GM12878 (cell line): ENCODE measurements at regions not wholly inside any gene's neighbourhood (a gene's known extent, or its start where the extent isn't known, plus 50 kb on each side); places are given as distances from the start of the nearest gene placed in this dataset.

Source experiments
- BCL11A ChIP-seq: IDR thresholded peaks from 2 replicates; pipeline ENCODE4 v1.6.1; 2011; ENCODE audit warnings: low read depth, low read length
- ETV6 ChIP-seq, 2 experiments: fragments of 450-650 bp in 1 of 2; IDR thresholded peaks in 1 of 2; conservative IDR thresholded peaks in 1 of 2; 2 replicates each; pipeline ENCODE4 v1.6.1; 2014; ENCODE audit warnings: antibody characterized with exemption in 1 of 2, borderline replicate concordance in 1 of 2, low read depth in 1 of 2, mild to moderate bottlenecking in 1 of 2, moderate library complexity in 1 of 2
- EZH2 ChIP-seq: IDR thresholded peaks from 2 replicates; pipeline ENCODE4 v1.6.1; 2012; ENCODE audit warnings: low read depth, mild to moderate bottlenecking, control low read depth, inconsistent platforms, low read length, borderline replicate concordance; ENCODE audit not compliant: control insufficient read depth
- HDAC2 ChIP-seq: fragments of 200-600 bp; sonication (generic); IDR thresholded peaks from 2 replicates; pipeline ENCODE4 v1.6.1; 2017
- MTA3 ChIP-seq: IDR thresholded peaks from 2 replicates; pipeline ENCODE4 v1.6.1; 2012; ENCODE audit warnings: low read length, inconsistent platforms, borderline replicate concordance
- PML ChIP-seq: IDR thresholded peaks from 2 replicates; pipeline ENCODE4 v1.6.1; 2012; ENCODE audit warnings: low read length, inconsistent platforms
- POLR2AphosphoS5 ChIP-seq: IDR thresholded peaks from 2 replicates; pipeline ENCODE4 v1.6.1; 2011; ENCODE audit warnings: mild to moderate bottlenecking, low read length, inconsistent platforms
- RCOR1 ChIP-seq: conservative IDR thresholded peaks from 2 replicates; pipeline ENCODE4 v1.6.1; 2012; ENCODE audit warnings: low read depth, low read length, improper control_type of control experiment
- SIN3A ChIP-seq: IDR thresholded peaks from 2 replicates; pipeline ENCODE4 v1.6.1; 2012; ENCODE audit warnings: low read depth, low read length, improper control_type of control experiment
- SMARCA5 ChIP-seq: fragments of 450-650 bp; IDR thresholded peaks from 2 replicates; pipeline ENCODE4 v1.6.1; 2017; ENCODE audit warnings: mild to moderate bottlenecking
- SREBF1 ChIP-seq: IDR thresholded peaks from 2 replicates; pipeline ENCODE4 v1.6.1; 2012; ENCODE audit warnings: mild to moderate bottlenecking, low read length
- STAT1 ChIP-seq: fragments of 450-650 bp; conservative IDR thresholded peaks from 2 replicates; pipeline ENCODE4 v1.6.1; 2014; ENCODE audit warnings: antibody characterized with exemption, mild to moderate bottlenecking
- SUPT20H ChIP-seq: IDR thresholded peaks from 2 replicates; pipeline ENCODE4 v1.6.1; 2011; ENCODE audit warnings: low read depth, mild to moderate bottlenecking, low read length, moderate library complexity, borderline replicate concordance; ENCODE audit not compliant: control insufficient read depth
- TAF1 ChIP-seq: IDR thresholded peaks from 2 replicates; pipeline ENCODE4 v1.6.1; 2011; ENCODE audit warnings: mild to moderate bottlenecking, low read depth, low read length, borderline replicate concordance
- TCF3 ChIP-seq: IDR thresholded peaks from 2 replicates; pipeline ENCODE4 v1.6.1; 2012; ENCODE audit warnings: low read depth, mild to moderate bottlenecking, low read length, borderline replicate concordance; ENCODE audit not compliant: insufficient read depth
- TCF7 ChIP-seq: IDR thresholded peaks from 2 replicates; pipeline ENCODE4 v1.6.1; 2014; ENCODE audit warnings: antibody characterized with exemption, borderline replicate concordance
- YBX1 ChIP-seq: fragments of 450-650 bp; IDR thresholded peaks from 2 replicates; pipeline ENCODE4 v1.6.1; 2016; ENCODE audit warnings: antibody characterized with exemption
- ZSCAN29 ChIP-seq: fragments of 450-650 bp; IDR thresholded peaks from 2 replicates; pipeline ENCODE4 v1.6.1; 2017; ENCODE audit warnings: mild to moderate bottlenecking, moderate library complexity
- TF ChIP-seq, protein P1 (sequence below): fragments of 150-350 bp; IDR thresholded peaks from 2 replicates; pipeline ENCODE4 v1.6.1; 2014; ENCODE audit warnings: mild to moderate bottlenecking, low read depth, low read length
- TF ChIP-seq, protein P2 (sequence below): IDR thresholded peaks from 2 replicates; pipeline ENCODE4 v1.6.1; 2011; ENCODE audit warnings: mild to moderate bottlenecking, low read depth, low read length, moderate library complexity; ENCODE audit not compliant: insufficient replicate concordance
- TF ChIP-seq, protein P3 (sequence below): fragments of 450-650 bp; conservative IDR thresholded peaks from 2 replicates; pipeline ENCODE4 v1.6.1; 2017; ENCODE audit warnings: mild to moderate bottlenecking, moderate library complexity
- TF ChIP-seq, protein P4 (sequence below): fragments of 450-650 bp; IDR thresholded peaks from 2 replicates; pipeline ENCODE4 v1.6.1; 2017; ENCODE audit warnings: mild to moderate bottlenecking
- TF ChIP-seq, protein P5 (sequence below): IDR thresholded peaks from 2 replicates; pipeline ENCODE4 v1.6.1; 2011; ENCODE audit warnings: low read depth, mild to moderate bottlenecking, low read length, moderate library complexity, borderline replicate concordance; ENCODE audit errors: extremely low read depth

DNA sequence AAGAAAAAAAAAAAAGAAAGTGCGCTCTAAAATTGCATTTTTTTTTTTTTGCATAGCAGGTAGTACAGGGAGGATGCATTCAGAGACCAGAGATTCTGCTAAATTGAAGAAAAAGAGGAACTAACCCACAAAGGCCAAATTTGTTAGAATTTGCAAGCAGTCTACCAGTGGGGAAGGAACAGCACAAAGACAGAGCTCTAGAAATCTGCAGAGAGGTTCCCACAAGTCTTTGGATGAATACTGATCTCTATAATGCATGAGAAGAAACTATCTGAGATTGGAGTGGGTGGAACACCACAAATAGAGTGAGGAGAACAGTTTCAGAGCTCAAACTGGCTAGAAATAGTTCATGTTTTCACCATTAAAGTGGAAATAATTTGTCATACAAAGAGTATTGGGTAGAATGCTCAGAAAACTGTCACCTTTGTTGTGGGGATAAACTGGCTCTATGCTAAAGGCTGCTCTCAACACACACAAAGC is 79.6 kb upstream of the AHI1 start (continued):
- TF ChIP-seq, protein P1, sequence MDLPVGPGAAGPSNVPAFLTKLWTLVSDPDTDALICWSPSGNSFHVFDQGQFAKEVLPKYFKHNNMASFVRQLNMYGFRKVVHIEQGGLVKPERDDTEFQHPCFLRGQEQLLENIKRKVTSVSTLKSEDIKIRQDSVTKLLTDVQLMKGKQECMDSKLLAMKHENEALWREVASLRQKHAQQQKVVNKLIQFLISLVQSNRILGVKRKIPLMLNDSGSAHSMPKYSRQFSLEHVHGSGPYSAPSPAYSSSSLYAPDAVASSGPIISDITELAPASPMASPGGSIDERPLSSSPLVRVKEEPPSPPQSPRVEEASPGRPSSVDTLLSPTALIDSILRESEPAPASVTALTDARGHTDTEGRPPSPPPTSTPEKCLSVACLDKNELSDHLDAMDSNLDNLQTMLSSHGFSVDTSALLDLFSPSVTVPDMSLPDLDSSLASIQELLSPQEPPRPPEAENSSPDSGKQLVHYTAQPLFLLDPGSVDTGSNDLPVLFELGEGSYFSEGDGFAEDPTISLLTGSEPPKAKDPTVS, result no peak
- TF ChIP-seq, protein P2, sequence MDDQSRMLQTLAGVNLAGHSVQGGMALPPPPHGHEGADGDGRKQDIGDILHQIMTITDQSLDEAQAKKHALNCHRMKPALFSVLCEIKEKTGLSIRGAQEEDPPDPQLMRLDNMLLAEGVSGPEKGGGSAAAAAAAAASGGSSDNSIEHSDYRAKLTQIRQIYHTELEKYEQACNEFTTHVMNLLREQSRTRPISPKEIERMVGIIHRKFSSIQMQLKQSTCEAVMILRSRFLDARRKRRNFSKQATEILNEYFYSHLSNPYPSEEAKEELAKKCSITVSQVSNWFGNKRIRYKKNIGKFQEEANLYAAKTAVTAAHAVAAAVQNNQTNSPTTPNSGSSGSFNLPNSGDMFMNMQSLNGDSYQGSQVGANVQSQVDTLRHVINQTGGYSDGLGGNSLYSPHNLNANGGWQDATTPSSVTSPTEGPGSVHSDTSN, result no peak
- TF ChIP-seq, protein P3, sequence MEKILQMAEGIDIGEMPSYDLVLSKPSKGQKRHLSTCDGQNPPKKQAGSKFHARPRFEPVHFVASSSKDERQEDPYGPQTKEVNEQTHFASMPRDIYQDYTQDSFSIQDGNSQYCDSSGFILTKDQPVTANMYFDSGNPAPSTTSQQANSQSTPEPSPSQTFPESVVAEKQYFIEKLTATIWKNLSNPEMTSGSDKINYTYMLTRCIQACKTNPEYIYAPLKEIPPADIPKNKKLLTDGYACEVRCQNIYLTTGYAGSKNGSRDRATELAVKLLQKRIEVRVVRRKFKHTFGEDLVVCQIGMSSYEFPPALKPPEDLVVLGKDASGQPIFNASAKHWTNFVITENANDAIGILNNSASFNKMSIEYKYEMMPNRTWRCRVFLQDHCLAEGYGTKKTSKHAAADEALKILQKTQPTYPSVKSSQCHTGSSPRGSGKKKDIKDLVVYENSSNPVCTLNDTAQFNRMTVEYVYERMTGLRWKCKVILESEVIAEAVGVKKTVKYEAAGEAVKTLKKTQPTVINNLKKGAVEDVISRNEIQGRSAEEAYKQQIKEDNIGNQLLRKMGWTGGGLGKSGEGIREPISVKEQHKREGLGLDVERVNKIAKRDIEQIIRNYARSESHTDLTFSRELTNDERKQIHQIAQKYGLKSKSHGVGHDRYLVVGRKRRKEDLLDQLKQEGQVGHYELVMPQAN, result no peak
- TF ChIP-seq SMARCA5 (peak; percentile 30; the same call in 1 of the 2 replicates), MTA3 (peak; percentile 92), TAF1 (no peak), YBX1 (no peak), SREBF1 (no peak), EZH2 (no peak), HDAC2 (no peak), POLR2AphosphoS5 (no peak), SIN3A (no peak), PML (no peak), STAT1 (no peak), RCOR1 (no peak), ETV6 (conservative IDR thresholded peaks at IDR 0.05 in 1 of 2, IDR thresholded peaks at IDR 0.05 in 1 of 2; ENCODE audit: borderline replicate concordance in 1 of 2, low read depth in 1 of 2) (0 out of 4 replicates have a peak, but pooled peaks of 1 of the 2 experiments have one; percentile 34), ZSCAN29 (no peak), TCF7 (peak; percentile 53; the same call in 1 of the 2 replicates), BCL11A (peak; percentile 68; the same call in 1 of the 2 replicates), TCF3 (no peak), SUPT20H (no peak)
- TF ChIP-seq, protein P4, sequence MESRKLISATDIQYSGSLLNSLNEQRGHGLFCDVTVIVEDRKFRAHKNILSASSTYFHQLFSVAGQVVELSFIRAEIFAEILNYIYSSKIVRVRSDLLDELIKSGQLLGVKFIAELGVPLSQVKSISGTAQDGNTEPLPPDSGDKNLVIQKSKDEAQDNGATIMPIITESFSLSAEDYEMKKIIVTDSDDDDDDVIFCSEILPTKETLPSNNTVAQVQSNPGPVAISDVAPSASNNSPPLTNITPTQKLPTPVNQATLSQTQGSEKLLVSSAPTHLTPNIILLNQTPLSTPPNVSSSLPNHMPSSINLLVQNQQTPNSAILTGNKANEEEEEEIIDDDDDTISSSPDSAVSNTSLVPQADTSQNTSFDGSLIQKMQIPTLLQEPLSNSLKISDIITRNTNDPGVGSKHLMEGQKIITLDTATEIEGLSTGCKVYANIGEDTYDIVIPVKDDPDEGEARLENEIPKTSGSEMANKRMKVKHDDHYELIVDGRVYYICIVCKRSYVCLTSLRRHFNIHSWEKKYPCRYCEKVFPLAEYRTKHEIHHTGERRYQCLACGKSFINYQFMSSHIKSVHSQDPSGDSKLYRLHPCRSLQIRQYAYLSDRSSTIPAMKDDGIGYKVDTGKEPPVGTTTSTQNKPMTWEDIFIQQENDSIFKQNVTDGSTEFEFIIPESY, result no peak
- TF ChIP-seq, protein P5, sequence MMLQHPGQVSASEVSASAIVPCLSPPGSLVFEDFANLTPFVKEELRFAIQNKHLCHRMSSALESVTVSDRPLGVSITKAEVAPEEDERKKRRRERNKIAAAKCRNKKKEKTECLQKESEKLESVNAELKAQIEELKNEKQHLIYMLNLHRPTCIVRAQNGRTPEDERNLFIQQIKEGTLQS, result no peak
